ENCODE measurements at regions not wholly inside any gene's neighbourhood (a gene's known extent, or its start where the extent isn't known, plus 50 kb on each side); places are given as distances from the start of the nearest gene placed in this dataset.
A peak's percentile ranks its signal among the peaks of the same experiment; 100 is the strongest.
"Not testable (repeated sequence)": the region's sequence is repeated elsewhere in the genome, so short reads cannot be mapped to it uniquely, and the experiment has no call there.

DNA sequence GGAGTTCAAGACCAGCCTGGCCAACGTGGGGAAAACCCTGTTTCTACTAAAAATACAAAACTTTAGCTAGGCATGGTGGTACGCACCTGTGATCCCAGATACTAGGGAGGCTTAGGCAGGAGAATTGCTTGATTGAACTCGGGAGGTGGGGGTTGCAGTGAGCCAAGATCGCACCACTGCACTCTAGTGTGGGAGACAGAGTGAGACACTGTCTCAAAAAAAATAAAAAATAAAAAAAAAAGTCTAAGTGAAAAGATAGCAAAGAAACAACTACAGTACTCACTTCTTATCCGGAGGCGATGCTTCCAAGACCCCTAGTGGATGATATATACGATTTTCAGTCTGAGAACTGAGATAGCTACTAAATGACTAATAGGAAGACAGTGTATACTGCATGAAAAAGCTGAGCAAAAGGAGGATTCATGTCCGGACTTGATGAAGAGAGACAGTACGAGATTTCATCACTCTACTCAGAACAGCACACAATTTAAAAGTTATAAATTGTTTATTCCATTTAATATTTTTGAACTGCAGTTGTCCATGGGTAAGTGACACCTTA is 138.7 kb upstream of the GOLGA6L6 start:
- DNase-seq, ATAC-seq: not testable (repeated sequence)

GRCh38 chr15:20672470-20672869 is 130.9 kb upstream of the GOLGA6L6 start:
- no peak for ATAC-seq
- DNase-seq: no peak

- no peak for ATAC-seq
Observed at GRCh38 chr15:20671675-20672074, 130.1 kb upstream of the GOLGA6L6 start.

DNA sequence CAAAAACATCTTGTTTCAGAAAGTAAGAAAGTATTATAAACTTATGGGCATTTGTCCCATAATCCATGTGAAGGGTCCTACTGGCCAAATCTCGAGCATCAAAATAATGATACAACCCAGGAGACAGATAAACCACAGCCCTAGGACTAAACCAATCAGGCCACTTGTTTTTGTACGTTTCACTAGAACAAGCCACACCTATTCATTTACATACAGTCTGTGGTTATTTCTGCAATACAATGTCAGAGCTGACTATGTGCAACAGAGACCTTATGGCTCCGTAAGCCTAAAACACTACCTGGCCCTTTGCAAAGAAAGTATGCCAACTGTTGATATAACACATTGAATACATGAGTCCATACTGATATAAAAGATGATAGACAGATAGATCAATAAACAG is 124.8 kb upstream of the GOLGA6L6 start:
- not testable (repeated sequence) for ATAC-seq, DNase-seq

More at GRCh38 chr15:20671675-20672074, 130.1 kb upstream of the GOLGA6L6 start:
- no peak for DNase-seq

DNA sequence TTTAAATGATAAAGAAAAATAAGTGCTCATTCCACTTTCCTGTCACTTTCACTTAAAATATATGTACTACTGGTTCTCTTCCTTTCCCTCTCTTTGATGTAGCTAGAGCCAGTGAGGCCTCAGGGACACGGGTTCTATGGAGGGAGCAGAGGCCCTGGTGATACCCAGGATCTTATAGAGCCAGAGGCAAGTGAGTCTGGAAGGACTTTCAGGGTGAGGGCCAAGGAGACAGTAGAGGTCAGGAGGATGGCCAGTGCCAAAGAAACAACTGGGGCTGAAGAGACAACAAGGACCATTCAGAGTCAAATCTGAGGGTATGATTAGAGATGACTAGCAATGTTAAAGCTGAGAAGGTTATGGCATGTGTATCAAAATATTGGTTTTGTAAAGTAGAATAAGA is 124.1 kb upstream of the GOLGA6L6 start:
- no peak for ATAC-seq
- DNase-seq: no peak

- ATAC-seq (no peak), DNase-seq (no peak)
Observed at GRCh38 chr15:20659265-20659664, 117.7 kb upstream of the GOLGA6L6 start.

DNA sequence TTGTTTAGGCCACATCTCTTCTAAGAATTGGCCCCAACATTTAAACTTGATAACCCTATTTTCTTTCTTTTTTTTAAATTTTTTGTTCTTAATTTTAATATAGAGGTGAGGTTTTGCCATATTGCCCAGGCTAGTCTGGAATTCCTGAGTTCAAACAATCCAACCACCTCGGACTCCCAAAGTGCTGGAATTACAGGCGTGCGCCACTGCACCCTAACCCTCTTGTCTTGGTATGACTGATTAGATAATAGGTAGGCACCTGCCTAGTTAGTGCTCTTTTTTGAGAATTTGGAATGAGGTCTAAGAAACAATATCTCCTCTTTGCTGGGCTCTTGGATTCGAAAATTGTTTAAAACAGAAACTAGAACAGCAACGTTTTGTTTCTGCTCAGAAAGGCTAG is 116.4 kb upstream of the GOLGA6L6 start:
- DNase-seq (no peak), ATAC-seq (no peak)

DNA sequence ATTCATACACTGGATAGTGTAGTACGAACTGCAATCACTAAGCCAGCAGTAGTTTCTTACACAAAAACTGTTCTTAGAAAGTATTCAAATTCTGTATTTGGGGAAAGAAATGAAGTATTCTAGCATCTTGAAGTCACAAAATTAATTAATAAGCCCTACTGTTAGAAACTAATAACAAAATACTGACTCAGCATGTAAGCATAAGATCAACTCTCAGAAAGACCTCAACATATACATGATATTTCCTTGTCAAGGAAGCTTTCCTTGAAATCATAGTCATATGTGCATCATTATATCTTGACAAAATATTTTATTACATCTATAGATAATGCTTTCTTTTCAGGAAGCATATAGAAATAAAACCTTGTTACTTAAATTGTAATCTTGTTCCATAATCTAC is 115.5 kb upstream of the GOLGA6L6 start:
- ATAC-seq (no peak), DNase-seq (no peak)

- DNase-seq (no peak), ATAC-seq (no peak)
Observed at GRCh38 chr15:20652914-20653313, 111.3 kb upstream of the GOLGA6L6 start.

- ATAC-seq, DNase-seq: not testable (repeated sequence)
Observed at GRCh38 chr15:20648402-20648975, 106.9 kb upstream of the GOLGA6L6 start.

DNA sequence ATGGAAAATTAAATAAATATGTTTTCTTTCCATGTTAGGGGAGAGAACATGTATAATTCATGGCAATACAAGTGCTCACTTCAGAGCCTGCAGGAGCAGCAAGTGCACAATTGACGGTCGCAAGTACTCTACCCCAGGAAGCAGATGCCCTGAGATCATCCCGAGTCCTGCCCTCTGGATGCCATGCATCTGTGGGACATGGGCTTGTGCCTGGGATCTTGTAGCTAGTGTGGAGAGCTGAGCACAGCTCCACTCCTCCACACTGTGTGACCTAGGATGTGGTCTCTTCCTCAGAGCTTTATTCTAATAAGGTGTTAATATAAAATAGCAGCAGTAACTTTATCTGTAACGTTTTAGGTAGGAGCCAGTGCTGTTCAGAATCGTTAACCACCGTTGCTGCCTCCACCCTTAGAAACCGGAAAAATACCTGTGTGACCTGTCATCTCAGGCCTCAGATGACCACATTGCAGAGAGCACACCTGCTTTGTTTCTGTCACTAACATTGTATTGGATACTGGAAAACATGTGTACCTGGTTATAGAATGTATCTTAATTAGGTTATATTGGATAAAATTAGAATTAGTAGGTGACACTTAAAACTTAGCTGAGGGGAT is 105.0 kb upstream of the GOLGA6L6 start:
- DNase-seq: no peak
- no peak for ATAC-seq

GRCh38 chr15:20645956-20646355 is 104.4 kb upstream of the GOLGA6L6 start:
- DNase-seq: peak; percentile 27
- ATAC-seq: peak; percentile 44

GRCh38 chr15:20644896-20645295 is 103.3 kb upstream of the GOLGA6L6 start:
- ATAC-seq: no peak
- DNase-seq: no peak

- ATAC-seq (no peak), DNase-seq (no peak)
Observed at GRCh38 chr15:20643829-20644425, 102.3 kb upstream of the GOLGA6L6 start.

DNA sequence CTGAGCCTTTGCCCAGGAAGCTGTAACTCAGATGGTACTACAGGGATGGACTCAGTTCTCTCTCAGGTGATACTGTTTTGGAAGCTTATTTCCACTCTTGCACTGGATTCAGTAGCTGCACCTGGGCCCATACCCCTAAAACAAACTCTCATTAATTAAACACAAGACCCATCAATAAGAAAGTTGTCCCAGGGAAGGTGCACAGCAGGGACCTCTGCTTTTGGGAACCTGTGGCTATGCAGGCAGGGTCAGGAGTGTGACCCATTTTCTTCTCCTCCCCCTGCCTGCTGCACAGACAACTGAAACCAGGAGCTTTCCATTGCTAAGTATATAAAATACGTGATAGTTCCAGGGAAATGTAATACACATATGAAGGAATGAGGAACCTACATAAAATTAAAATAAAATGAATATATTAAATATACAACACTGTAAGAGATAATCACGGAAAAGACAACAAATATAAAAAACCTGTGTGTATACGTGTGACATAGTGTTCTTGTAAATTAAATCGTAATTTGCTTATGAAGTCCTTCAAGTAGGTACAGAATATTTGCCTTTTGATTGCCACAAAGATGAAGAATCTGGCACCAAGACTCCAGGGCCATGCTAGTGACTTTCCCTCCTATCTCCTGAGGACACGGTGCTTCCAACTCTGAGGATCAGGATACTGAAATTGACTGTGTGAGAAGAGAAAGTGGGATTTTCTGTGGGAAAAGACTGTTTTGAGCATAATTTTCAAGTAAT is 101.6 kb upstream of the GOLGA6L6 start:
- ATAC-seq: no peak

GRCh38 chr15:20642054-20642767 is 100.6 kb upstream of the GOLGA6L6 start:
- ATAC-seq (no peak), DNase-seq (no peak)

More for the DNA sequence above, 101.6 kb upstream of the GOLGA6L6 start:
- DNase-seq: no peak

GRCh38 chr15:20640427-20640826 is 98.8 kb upstream of the GOLGA6L6 start:
- ATAC-seq: peak; percentile 69
- DNase-seq: not testable (repeated sequence)

DNA sequence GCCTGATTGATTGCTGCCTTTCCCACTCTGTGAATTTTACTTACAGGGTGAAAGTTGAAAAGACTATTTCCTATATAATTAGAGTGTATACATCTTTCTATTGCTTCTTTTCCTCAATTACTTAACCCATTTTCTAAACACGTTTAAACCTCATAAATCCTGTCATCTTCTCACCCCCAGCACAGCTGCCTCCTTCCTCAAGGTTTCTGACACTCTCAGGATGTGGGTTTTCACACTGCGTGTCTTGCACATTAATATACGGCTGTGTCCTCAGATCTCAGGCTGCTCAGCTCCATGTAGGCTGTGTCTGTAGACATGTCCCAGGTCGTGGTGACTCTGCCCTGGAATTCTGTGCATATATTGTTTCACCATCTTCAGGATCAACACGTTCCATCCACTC is 97.6 kb upstream of the GOLGA6L6 start:
- not testable (repeated sequence) for DNase-seq, ATAC-seq

DNA sequence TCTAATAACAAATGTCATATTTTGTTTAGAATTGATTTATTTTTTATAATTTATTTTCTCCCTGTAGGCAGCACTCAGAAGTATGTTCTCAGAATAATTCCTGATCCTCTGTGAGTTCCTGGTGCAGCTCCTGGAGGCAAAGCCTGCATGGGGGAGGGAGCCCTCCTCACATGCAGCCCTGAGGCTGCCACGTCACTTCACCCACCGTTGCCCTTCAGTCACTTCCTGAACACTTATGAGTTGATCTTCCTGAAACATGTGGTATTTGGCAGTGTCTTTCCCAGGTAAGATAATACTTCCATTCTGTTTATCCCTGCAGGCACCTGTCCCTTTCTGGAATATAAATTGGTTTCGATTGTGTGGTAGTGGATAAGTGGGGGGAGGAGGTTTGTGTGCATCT is 95.9 kb upstream of the GOLGA6L6 start:
- not testable (repeated sequence) for ATAC-seq, DNase-seq

- ATAC-seq, DNase-seq: not testable (repeated sequence)
Observed at GRCh38 chr15:20629526-20629925, 87.9 kb upstream of the GOLGA6L6 start.

GRCh38 chr15:20628538-20628937 is 86.9 kb upstream of the GOLGA6L6 start:
- DNase-seq, ATAC-seq: not testable (repeated sequence)

GRCh38 chr15:20625469-20625868 is 83.9 kb upstream of the GOLGA6L6 start:
- ATAC-seq, DNase-seq: not testable (repeated sequence)
